Stomach (tissue), 4 donors: ENCODE measurements at regions not wholly inside any gene's neighbourhood (a gene's known extent, or its start where the extent isn't known, plus 50 kb on each side); places are given as distances from the start of the nearest gene placed in this dataset.

ENCODE experiments used
- EP300 ChIP-seq: sonication (generic); formaldehyde crosslinking; IDR thresholded peaks from one replicate; pipeline ENCODE4 v1.6.1; 2017; ENCODE audit warnings: antibody characterized with exemption
- POLR2A ChIP-seq, 4 donors: fragments of 450-650 bp; IDR thresholded peaks; one replicate each; pipeline ENCODE4 v1.6.1; 2016; ENCODE audit warnings: antibody characterized with exemption in 4 of 4, control low read depth in 2 of 4, mild to moderate bottlenecking in 1 of 4, moderate library complexity in 1 of 4
- TF ChIP-seq, protein P1 (sequence below), 7 experiments: fragments of 450-650 bp in 4 of 7; fragments of 200-600 bp in 3 of 7; sonication (generic) in 3 of 7; IDR thresholded peaks; one replicate each; pipeline ENCODE4 v1.5.1; 2016 to 2019; ENCODE audit warnings: antibody characterized with exemption in 7 of 7, control low read depth in 2 of 7, mild to moderate bottlenecking in 1 of 7

DNA sequence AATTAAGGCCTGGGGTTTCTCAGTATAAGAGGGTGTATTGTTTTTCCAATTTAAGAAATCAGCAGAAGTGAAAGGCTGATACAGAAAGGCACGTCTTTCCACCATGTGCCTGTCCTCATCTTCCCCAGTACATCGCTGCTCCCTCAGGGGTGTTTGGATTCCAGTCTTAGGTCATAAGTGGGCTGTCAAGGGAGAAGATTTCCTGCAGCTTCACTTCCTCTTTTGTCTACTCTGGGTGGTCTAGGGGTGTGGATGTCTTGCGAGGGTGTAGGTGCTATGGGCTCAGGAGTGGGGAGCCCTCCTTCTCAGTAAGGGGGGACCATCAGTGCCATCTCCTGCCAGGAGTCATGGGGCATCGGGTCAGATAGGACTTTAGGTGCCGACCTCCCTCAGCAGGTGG lies 999.8 kb upstream of the NCAM2 start:
- TF ChIP-seq POLR2A (IDR thresholded peaks at IDR 0.05) (no peak), EP300 (no peak)
- TF ChIP-seq, protein P1, sequence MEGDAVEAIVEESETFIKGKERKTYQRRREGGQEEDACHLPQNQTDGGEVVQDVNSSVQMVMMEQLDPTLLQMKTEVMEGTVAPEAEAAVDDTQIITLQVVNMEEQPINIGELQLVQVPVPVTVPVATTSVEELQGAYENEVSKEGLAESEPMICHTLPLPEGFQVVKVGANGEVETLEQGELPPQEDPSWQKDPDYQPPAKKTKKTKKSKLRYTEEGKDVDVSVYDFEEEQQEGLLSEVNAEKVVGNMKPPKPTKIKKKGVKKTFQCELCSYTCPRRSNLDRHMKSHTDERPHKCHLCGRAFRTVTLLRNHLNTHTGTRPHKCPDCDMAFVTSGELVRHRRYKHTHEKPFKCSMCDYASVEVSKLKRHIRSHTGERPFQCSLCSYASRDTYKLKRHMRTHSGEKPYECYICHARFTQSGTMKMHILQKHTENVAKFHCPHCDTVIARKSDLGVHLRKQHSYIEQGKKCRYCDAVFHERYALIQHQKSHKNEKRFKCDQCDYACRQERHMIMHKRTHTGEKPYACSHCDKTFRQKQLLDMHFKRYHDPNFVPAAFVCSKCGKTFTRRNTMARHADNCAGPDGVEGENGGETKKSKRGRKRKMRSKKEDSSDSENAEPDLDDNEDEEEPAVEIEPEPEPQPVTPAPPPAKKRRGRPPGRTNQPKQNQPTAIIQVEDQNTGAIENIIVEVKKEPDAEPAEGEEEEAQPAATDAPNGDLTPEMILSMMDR (IDR thresholded peaks at IDR 0.05) = no peak
